ENCODE measurements at regions not wholly inside any gene's neighbourhood (a gene's known extent, or its start where the extent isn't known, plus 50 kb on each side); places are given as distances from the start of the nearest gene placed in this dataset.
A peak's percentile ranks its signal among the peaks of the same experiment; 100 is the strongest.

GRCh38 chr9:93827545-93828330 lies 127.4 kb downstream of the BARX1 start:
- DNase-seq = peak; percentile 61

- no peak for DNase-seq
Measured at GRCh38 chr9:93826905-93827544, 128.1 kb downstream of the BARX1 start.

- DNase-seq = peak; percentile 70
Measured at GRCh38 chr9:93826209-93826608, 128.9 kb downstream of the BARX1 start.

GRCh38 chr9:93825348-93826115 lies 129.6 kb downstream of the BARX1 start:
- no peak for DNase-seq

GRCh38 chr9:93824386-93825294 lies 130.5 kb downstream of the BARX1 start:
- DNase-seq = no peak

- no peak for DNase-seq
Measured at GRCh38 chr9:93823245-93824072, 131.7 kb downstream of the BARX1 start.

- DNase-seq = no peak
Measured at GRCh38 chr9:93822229-93822628, 132.9 kb downstream of the BARX1 start.

- DNase-seq = no peak
Measured at GRCh38 chr9:93821307-93821703, 133.8 kb downstream of the BARX1 start.

GRCh38 chr9:93820667-93821306 lies 134.4 kb downstream of the BARX1 start:
- no peak for DNase-seq

- no peak for DNase-seq
Measured at GRCh38 chr9:93819905-93820304, 135.2 kb downstream of the BARX1 start.

- no peak for DNase-seq
Measured at GRCh38 chr9:93818827-93819472, 136.2 kb downstream of the BARX1 start.

- DNase-seq = no peak
Measured at GRCh38 chr9:93818237-93818636, 136.9 kb downstream of the BARX1 start.

- DNase-seq = no peak
Measured at GRCh38 chr9:93815677-93816076, 139.5 kb downstream of the BARX1 start.

- no peak for DNase-seq
Measured at GRCh38 chr9:93815135-93815534, 140.0 kb downstream of the BARX1 start.

- DNase-seq = no peak
Measured at GRCh38 chr9:93814077-93814956, 140.8 kb downstream of the BARX1 start.

- no peak for DNase-seq
Measured at GRCh38 chr9:93813221-93814076, 141.7 kb downstream of the BARX1 start.

GRCh38 chr9:93812410-93812668 lies 142.8 kb downstream of the BARX1 start:
- no peak for DNase-seq

- no peak for DNase-seq
Measured at GRCh38 chr9:93810028-93810971, 144.9 kb downstream of the BARX1 start.
